HG02642 (cell line): ENCODE measurements at regions not wholly inside any gene's neighbourhood (a gene's known extent, or its start where the extent isn't known, plus 50 kb on each side); places are given as distances from the start of the nearest gene placed in this dataset.
"Not testable (repeated sequence)": the region's sequence is repeated elsewhere in the genome, so short reads cannot be mapped to it uniquely, and the experiment has no call there.

Source experiments
- ATAC-seq: cut with Tn5 transposase; IDR thresholded peaks from one replicate; pipeline ENCODE4 v1.9.1; 2021; ENCODE audit warnings: mild to moderate bottlenecking; ENCODE audit not compliant: unreplicated experiment, poor library complexity

GRCh38 chr15:31433091-31433490 is 106.5 kb downstream of the KLF13 start:
- no peak for ATAC-seq

DNA sequence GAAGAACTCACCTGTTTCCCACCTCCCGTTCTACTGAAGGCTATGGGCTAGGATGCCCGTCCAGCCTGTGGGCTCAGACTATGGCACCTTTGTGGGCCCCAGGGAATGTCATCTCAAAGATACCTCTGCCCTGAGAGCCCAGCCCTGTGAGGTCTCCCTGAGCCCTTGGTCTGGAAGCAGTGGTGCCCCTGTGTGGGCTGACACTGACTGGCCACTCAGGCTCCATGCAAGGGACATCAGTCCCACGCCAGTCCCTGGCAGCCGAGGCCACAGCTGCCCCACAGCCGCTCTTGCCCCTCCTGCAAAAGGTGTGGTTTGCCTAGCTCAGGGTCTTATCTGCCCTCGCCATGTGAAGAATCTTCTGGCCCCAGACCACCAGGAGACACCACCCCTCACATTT is 106.9 kb downstream of the KLF13 start:
- no peak for ATAC-seq

DNA sequence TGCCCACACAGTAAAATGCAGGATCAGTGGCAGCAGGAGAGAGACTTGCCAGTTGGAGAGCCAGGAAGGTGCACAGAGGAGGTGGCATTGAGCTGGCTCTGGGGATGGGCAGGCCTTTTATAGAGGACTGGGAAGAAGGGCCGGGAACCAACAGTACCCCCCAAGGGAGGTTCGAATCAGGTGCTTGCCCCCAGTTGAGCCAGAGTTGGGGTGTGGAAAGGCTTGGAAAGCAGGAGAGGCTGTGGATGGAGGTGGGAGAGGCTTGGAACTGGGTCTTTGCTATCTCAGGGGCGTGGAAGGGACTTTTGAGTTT is 107.6 kb downstream of the KLF13 start:
- no peak for ATAC-seq

GRCh38 chr15:31434588-31435260 is 108.1 kb downstream of the KLF13 start:
- ATAC-seq, result peak; percentile 38

GRCh38 chr15:31435261-31435911 is 108.8 kb downstream of the KLF13 start:
- ATAC-seq, result peak; percentile 69

GRCh38 chr15:31435912-31436628 is 109.4 kb downstream of the KLF13 start:
- peak; percentile 19 for ATAC-seq

DNA sequence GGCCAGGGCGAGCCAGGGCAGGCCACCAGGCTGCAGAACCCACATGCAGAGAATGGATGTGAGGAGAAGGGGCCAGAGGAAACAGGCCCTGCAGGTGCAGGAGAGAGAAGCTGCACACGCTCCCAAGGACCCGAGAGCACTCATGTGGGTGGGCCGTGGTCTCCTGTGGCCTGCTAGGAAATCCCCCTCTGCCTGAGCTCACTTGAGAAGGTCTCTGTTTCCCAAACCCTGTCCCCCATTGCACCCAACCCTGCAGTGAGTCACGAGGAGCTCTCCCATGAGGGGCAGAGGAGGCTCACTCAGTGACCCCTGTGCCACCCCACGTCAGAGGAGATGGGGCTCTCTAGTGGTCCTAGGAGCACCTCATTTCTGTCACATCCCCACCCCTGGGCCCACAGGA is 111.1 kb downstream of the KLF13 start:
- no peak for ATAC-seq

DNA sequence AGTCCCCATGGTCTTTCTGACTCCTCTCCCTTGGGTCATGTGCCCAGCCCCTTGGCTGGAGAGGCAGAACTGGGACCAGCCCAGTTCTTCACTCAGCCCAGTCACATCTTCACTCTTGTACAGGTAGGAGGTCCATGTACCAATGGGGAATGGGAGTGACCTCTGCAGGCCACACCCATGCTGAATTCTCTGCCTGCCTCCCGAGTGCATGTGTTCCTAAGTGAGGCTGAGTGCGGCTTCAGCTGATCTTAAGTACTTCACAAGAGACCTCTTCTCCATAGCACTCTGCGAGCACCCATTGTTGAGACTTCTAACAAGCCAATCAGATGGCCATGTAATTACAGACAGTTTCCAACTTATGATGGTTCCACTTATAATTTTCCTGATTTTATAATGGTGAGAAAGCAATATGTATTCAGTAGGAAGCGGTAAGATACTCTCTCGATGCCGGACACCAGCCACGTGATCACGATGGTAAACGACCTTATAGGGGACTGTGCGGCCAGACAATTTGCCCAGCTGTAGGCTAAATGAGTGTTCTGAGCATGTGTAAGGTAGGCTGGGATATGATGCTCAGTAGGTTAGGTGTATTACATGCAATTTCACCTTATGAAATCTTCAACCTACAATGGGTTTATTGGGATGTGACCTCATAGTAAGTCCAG is 112.1 kb downstream of the KLF13 start:
- ATAC-seq, result no peak

DNA sequence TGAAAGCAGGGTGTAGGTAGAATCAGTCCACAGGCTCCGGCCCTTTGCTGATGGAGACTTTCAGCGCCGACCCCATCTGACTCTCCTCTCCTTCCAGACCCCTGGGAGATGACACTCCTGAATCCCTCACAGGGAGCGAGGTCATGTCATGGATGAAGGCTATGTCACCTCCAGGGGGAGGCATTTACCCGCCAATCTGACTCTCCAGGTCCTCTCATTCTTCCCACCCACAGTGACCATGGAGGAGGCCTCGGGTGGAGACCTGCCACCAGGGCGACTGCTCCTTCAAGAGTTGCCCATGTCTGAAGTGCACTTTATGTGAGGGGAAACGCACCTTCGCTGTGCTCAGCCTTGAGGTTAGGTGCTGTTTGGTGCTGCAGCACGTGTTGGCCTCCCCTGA is 112.7 kb downstream of the KLF13 start:
- no peak for ATAC-seq

DNA sequence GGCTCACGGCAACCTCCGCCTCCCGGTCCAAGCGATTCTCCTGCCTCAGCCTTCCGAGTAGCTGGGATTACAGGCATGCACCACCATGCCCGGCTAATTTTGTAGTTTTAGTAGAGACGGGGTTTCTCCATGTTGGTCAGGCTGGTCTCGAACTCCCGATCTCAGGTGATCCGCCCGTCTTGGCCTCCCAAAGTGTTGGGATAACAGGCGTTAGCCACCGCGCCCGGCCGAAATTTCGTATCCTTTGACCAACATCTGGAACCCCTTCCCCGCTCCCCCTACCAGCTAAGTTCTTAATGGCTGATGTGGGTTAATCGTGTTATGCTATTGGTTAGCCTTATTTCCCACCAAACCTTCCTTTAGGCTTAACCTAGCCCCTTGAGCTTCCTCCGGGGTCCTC is 113.6 kb downstream of the KLF13 start:
- ATAC-seq, result not testable (repeated sequence)

DNA sequence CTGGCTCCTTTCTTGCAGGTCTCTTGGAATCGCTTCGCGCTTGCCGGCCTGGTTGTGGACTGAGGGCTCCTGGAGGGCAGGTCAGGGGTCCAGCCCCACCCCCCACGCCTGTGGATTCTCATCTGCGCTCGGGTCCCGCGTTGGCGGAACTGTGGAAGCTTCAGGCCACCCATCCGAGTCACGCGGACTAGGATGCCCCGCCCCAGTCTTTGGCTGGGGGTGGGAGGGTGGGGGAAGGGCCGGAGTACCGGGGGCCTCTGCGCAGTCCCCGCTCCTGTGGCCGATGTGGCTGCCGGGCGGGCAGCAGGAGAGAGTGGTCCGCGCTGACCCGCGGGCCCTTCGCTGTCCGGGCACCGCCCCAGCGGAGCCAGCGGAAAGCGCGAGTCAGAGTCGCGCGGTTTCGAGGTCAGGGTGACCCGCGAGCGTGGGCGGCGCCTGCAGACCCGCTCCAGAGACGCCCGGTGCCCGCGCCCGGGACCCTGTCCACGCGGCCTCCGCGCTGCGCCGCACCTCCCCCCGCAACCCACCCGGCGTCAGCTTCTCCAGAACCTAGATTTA is 114.2 kb downstream of the KLF13 start:
- ATAC-seq, result no peak

GRCh38 chr15:31442226-31442625 is 115.6 kb downstream of the KLF13 start:
- ATAC-seq, result no peak

DNA sequence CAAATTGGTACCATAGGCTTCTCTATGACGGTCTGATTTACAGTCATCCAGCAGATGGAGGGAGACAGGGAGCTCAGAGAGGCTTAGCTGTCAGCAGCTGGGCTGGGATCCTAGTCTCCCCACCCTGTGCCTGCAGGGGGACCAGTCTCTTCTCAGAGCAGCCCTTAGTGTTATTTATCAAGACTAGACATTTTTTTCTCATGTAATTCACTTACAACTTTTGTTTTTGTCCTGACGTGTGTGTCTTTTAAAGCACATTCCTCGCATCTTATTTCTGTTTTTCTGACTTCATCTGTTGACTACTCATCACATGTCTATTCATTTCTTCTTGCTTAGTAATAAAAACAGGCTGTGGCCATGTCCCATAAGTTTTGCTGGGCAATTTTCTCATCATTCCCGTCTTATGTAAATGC is 116.1 kb downstream of the KLF13 start:
- no peak for ATAC-seq

- no peak for ATAC-seq
These were observed 118.2 kb downstream of the KLF13 start for GRCh38 chr15:31444844-31445243.

DNA sequence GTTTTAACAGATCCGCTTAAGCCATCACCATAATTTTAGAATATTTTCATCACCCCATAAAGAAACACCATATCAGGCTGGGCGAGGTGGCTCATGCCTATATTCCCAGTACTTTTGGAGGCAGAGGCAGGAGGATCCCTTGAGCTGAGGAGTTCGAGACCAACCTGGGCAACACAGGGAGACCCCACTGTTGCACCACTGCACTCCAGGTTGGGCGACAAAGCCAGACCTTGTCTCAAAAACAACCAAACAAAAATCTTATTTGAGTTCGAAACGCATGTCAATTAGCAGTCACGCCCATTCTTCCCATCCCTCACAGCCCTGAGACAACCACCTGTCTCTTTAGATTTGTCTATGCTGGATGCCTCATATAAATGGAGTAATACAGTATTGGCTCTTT is 119.9 kb downstream of the KLF13 start:
- no peak for ATAC-seq

- no peak for ATAC-seq
These were observed 121.4 kb downstream of the KLF13 start for GRCh38 chr15:31447931-31448634.

- no peak for ATAC-seq
These were observed 122.0 kb downstream of the KLF13 start for GRCh38 chr15:31448635-31448979.

DNA sequence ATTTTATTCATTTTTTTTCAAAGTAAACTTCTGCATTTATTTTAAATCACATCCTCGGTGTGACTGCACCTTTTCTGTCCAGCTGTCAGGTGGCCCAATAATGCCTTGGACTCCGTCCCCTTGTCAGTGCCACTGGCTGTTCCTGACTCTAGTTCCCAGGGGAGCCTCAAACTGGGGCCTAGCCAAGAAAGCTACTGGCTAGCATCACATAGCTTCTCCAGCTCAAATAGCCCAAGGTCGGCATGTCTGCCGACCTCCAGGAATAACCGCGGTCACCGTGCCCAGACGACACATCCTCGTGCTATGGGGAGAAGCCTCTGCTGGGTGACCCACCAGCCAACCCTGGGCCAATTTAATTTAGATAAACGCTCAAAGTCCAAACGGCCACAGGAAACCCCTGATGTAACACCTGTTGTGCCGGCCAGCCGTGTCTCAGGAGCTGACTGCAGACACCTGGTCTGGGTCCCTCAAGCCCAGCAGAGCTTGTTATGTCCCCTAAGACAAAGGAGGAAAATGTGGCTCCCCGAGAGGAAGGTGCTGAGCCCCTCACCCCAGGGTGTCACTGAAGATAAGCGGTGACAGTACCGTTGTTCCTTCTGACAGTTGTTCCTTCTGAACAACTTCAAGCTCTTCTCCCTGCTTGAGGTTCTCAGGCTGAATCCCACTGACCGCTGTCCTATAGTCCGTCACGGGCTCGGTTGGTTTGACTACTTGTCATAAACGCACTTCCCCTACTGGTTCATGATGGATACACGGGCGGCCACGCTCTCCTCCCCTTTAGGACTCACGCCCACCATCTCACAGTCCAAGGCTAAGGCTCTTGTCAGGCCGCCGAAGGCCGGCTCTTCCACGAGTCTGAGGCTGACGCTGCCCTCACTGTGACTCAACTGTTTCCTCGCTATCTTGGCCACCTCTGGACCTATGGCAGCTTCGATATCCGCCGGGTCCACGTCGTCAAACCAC is 126.2 kb downstream of the KLF13 start:
- no peak for ATAC-seq

DNA sequence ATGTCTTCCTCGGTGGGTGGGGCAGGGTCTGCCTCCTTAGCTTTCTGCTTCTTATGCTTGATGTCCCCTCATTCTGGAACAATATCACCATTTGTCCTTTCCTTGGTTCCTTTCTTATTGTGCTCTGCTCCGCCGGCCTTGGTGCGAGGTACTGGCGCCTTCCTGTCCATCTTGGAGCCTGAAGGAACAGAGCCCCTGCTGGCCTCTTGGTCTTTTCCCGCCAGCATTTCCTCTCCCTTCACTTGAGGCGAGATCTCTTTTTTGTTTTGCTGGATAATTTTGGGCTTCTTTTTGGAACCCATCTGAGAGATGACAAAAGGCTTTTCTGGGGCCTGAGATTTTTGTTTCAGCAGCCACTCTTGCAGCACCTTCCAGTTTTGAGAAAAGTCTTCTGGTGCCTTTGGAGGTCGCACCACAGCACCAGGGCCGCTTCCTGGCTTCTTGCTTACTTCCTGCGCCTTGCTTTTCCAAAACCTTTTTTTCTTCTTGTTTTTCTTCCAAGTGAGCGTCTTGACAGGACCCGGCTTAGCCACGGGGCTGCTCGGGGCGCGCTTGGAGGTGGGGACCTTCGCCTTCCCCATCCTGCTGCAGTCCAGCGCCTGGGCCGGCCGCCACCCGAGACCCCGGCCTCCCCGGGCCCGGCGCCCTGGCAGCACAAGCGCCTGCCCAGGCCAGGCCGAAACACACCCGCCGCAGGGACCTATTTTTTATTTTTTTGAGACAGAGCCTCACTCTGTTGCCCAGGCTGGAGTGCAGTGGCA is 127.1 kb downstream of the KLF13 start:
- no peak for ATAC-seq
